Stimulated activated CD8-positive, alpha-beta memory T cell treated with anti-CD3 and anti-CD28 coated beads, Interleukin-7, amount 100 ng/mL, for 48 hours (primary cell): ENCODE measurements at regions not wholly inside any gene's neighbourhood (a gene's known extent, or its start where the extent isn't known, plus 50 kb on each side); places are given as distances from the start of the nearest gene placed in this dataset.
A peak's percentile ranks its signal among the peaks of the same experiment; 100 is the strongest.
"Not testable (repeated sequence)": the region's sequence is repeated elsewhere in the genome, so short reads cannot be mapped to it uniquely, and the experiment has no call there.

Experiments
- DNase-seq, 2 donors: peaks; one replicate each; pipeline ENCODE4 v3.0.0-alpha.2; 2020; ENCODE audit warnings: low read depth in 1 of 2; ENCODE audit errors: extremely low read depth in 1 of 2

GRCh38 chr3:28028554-28028953 lies 212.9 kb upstream of the CMC1 start:
- no peak for DNase-seq

DNA sequence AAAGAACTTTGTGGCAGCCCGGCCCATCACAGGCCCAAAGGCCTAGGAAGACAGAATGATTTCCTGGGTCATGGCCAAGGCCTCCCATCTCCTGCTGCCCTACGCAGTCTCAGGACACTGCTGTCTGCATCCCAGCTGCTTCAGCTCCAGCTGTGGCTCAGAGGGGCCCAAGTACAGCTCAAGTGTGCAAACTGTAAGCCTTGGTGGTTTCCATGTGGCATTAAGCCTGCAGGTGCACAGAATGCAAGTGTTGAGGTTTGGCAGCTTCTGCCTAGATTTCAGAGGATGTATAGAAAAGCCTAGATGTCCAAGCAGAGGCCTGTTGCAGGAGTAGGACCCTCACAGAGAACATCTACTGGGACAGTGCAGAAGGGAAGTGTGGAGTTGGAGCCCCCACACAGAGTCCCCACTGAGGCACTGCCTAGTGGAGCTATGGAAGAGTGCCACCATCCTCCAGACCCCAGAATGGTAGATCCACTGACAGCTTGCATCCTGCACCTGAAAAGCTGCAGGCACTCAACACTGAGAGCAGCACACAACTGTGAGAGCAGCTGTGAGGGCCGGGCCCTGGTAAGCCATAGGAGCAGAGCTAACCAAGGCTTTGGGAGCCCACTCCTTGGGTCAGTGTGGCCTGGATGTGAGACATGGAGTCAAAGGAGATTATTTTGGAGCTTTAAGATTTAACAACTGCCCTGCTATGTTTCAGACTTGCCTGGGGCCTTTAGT lies 208.2 kb upstream of the CMC1 start:
- DNase-seq, result no peak

DNA sequence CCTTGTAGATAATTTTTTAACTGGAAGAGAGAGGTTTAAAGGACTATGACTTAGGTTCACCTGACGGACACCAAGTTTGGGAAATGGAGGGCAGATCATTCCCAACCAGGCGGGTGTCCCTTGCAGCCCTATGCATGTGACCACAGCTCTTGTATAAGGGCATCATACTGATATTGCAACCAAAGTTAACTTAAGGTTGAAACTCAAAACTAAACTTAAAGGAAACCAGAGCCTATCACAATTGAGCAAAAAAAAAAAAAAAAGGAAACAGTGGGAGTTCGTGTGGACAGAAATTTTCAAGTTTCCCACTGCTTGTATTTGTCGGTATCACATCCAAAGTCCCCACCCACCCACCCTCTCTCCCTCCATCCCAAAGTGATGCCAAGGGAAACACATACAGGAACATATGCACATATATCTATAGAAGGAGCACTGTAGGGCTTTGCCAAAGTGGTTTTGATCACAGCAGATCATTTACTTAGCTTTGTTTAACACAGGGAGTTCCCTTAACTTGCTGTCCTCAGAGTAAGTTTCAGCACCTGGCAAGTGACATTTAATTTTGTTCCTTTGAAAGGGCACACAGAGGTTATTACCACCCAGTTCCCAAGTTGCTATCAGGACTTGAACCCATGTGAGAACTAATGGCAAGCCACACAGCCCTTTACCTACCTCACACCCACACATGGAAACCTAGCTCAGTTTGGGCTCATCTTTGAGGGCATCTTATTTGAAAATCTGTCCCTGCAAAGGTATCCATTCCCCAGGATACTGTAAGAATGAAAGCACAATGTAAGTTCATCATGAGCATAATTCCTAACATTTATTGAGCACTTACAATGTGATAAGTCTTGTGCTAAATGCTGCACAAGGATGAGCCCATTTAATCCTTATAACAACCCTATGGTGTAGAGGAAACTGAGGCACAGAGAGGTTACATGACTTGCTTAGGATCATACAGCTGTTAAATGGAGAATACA lies 204.5 kb upstream of the CMC1 start:
- DNase-seq, result no peak

DNA sequence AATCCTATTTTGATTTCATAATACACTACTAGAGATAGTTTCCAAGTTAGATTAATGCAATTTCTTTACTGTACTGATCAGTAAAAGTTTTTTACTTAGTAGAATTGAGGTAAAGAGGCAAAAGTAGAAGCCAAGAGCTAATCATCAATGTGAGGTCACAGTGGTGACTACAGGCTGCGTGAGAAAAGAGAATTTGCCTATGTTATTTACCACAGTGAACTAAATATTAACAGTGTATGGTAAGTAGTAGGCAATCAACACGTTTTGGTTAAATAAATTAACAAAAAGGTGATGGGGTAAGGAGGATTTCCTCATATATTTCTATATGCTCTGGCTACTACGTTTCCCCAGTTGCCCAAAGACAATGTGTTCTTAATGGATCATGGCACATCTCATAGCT lies 202.2 kb upstream of the CMC1 start:
- no peak for DNase-seq

DNA sequence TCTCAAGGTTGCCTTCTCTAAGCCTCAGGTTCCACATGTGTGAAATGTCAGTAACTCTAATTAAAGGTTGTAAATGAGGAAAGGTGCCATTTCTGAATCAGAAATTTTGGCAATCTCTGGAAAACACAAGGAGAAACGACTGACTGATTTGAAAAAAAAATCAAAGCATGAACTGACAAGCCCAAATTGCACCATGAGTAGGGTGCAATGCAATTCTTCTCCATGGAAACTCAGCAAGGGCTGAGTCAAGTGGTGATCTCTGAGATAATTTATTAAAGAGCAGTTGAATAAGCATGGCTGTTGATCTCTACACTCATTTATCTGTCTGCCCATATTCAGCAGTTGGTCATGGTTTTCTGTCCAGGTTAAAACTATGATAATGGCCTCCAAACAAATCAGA lies 201.6 kb upstream of the CMC1 start:
- no peak for DNase-seq

- DNase-seq, result no peak
Observed at GRCh38 chr3:28042095-28042635, 199.3 kb upstream of the CMC1 start.

DNA sequence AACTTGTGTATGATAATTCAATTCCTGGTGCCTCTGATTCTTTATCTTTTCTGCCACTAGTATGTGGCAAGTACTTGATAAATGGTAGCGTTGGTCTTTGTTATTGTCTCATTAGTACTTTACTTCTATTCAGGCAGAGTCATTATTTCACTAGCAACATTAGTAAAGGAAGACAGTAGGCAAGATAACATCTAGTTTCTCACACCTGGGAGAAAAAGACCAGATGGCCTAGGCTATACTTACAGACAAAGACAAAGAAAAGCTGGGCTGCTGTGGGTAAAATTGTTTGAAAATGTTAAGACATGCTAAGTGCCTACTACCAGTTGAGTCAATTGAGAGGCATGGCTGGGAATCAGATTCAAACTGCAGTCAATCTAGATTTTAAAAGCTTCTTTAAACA lies 198.7 kb upstream of the CMC1 start:
- DNase-seq, result no peak

DNA sequence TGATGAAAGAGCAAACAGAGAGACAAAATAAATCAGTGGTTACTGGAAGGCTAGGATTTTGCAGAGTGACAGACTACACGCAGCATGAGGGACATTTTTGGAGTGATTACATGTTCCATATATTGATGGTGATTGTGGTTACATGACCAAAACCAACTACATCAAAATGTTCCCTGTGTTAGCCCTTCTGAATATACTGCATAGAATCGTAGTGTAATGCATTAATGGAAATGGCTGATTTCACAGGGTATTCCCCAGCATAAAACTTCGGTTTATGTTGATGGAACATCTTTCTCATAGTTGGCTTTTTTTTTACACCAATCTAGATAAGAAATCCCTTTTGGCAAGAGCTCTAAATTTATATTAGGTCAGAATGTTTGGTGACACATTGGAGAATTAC lies 191.3 kb upstream of the CMC1 start:
- no peak for DNase-seq

- DNase-seq, result peak in 1 of 2 donors; percentile 27
Observed at GRCh38 chr3:28050885-28051284, 190.5 kb upstream of the CMC1 start.

GRCh38 chr3:28053759-28054158 lies 187.7 kb upstream of the CMC1 start:
- peak in 1 of 2 donors; percentile 26 for DNase-seq

GRCh38 chr3:28056806-28057205 lies 184.6 kb upstream of the CMC1 start:
- DNase-seq, result no peak

- DNase-seq, result no peak
Observed at GRCh38 chr3:28057539-28057938, 183.9 kb upstream of the CMC1 start.

DNA sequence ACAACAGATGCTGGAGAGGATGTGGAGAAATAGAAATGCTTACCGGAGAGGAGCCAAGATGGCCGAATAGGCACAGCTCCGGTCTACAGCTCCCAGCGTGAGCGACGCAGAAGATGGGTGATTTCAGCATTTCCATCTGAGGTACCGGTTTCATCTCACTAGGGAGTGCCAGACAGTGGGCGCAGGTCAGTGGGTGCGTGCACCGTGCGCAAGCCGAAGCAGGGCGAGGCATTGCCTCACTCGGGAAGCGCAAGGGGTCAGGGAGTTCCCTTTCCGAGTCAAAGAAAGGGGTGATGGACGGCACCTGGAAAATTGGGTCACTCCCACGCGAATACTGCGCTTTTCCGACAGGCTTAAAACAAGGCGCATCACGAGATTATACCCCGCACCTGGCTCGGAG lies 182.2 kb upstream of the CMC1 start:
- DNase-seq, result not testable (repeated sequence)

DNA sequence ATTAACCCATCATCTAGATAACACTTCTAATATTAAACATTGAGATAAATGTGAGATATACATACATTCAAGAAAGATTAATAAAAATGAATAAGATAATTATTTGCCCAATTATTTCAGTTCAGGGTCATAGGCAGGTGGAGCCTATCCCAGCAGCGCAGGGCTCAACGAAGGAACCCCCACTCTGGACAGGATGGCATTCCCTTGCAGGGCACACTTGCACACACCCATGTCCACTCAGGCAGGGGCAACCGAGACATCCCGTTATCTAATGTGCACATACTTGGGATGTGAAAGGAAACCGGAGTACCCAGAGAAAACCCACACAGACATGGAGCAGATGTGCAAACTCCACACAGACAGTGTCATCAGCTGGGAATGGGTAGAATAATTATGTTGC lies 175.4 kb upstream of the CMC1 start:
- no peak for DNase-seq

DNA sequence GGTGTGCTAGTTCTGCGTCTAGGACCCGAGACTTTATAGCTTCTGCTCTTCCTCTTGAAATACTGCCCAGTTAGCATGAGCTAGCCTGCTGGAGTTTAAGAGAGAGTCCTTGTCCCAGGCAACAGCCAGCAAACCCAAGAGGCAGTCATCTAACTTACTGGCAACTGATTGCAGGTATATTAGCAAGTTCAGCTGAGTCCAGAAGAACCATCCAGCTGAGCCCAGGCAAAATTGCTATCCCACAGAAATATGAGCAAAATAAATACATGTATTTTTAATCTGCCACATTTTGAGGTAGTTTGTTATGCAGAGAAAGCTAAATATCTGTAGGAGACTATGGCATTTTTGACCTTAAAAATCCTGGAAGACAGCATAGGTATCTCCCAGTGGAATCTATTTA lies 174.4 kb upstream of the CMC1 start:
- no peak for DNase-seq

- no peak for DNase-seq
Observed at GRCh38 chr3:28068342-28068741, 173.1 kb upstream of the CMC1 start.

GRCh38 chr3:28069438-28069837 lies 172.0 kb upstream of the CMC1 start:
- no peak for DNase-seq

- DNase-seq, result no peak
Observed at GRCh38 chr3:28076246-28076645, 165.2 kb upstream of the CMC1 start.

DNA sequence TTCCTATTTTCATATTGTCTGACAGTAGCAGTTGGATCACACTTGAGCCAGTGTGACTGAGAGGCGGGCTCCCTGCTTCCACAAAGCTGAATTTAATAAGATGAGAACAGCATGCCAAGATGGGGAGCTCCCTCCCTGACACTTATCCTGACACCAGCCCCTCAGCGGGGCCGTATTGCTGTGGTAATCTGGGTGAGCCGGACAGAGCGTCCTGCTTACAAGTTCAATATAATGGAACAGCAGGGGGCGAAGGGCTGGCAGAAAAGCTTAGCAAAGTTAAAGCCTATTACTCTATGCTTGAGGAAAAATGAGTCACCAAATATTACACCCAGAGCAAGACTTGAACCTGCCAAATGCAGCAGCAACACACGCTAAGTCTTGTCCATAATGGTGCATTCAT lies 163.8 kb upstream of the CMC1 start:
- no peak for DNase-seq

- no peak for DNase-seq
Observed at GRCh38 chr3:28078536-28078935, 162.9 kb upstream of the CMC1 start.

DNA sequence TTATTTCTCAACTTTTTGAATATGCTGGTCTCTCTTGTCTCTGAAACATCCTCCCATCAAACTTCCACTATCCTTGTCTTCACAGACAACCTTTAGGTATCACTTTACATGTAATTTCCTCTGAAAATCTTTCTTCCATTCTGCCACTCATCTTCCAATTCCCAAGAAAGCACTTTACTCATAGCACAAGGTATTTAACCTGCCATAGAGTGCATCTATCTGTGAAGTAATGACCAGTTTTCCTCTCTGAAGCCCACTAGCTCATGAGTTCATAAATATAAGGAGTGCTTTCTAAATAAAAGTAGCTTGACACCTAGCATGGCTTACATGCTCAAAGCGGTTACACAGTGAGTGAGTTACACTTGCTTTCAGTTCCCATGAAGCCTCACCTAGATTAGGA lies 160.7 kb upstream of the CMC1 start:
- DNase-seq, result no peak

- no peak for DNase-seq
Observed at GRCh38 chr3:28081533-28081947, 159.9 kb upstream of the CMC1 start.
